Tibial nerve (tissue), 4 donors: ENCODE measurements at regions not wholly inside any gene's neighbourhood (a gene's known extent, or its start where the extent isn't known, plus 50 kb on each side); places are given as distances from the start of the nearest gene placed in this dataset.

Source experiments
- DNase-seq, 2 donors: peaks; one replicate each; pipeline ENCODE4 v3.0.0-alpha.2; 2019; ENCODE audit warnings: low spot score in 2 of 2
- H3K27ac ChIP-seq, 4 donors: fragments of 200-600 bp; sonication (generic) in 3 of 4; one replicate each; pipeline ENCODE4 v1.5.1; 2017 to 2019; ENCODE audit warnings: mild to moderate bottlenecking in 1 of 4
- H3K27me3 ChIP-seq, 2 donors: fragments of 200-600 bp; sonication (generic) in 1 of 2; one replicate each; pipeline versions ENCODE4 v1.5.1 to v1.6.0; 2017 to 2019
- H3K36me3 ChIP-seq, 3 donors: fragments of 200-600 bp; sonication (generic); one replicate each; pipeline ENCODE4 v1.5.1; 2018 to 2019
- H3K4me1 ChIP-seq, 4 donors: fragments of 200-600 bp; sonication (generic) in 3 of 4; one replicate each; pipeline ENCODE4 v1.5.1; 2017 to 2019
- H3K4me3 ChIP-seq, 4 donors: fragments of 200-600 bp; sonication (generic) in 3 of 4; one replicate each; pipeline ENCODE4 v1.5.1; 2017 to 2019; ENCODE audit warnings: mild to moderate bottlenecking in 1 of 4, moderate library complexity in 1 of 4
- H3K9me3 ChIP-seq, 4 donors: fragments of 200-600 bp; sonication (generic) in 3 of 4; one replicate each; pipeline ENCODE4 v1.5.1; 2017 to 2019
- CTCF ChIP-seq, 5 experiments: fragments of 200-600 bp in 3 of 5; fragments of 450-650 bp in 2 of 5; sonication (generic) in 3 of 5; IDR thresholded peaks; one replicate each; pipeline ENCODE4 v1.5.1; 2016 to 2019; ENCODE audit warnings: antibody characterized with exemption in 5 of 5, mild to moderate bottlenecking in 3 of 5, moderate library complexity in 2 of 5
- EP300 ChIP-seq, 2 donors: sonication (generic); formaldehyde crosslinking; IDR thresholded peaks; one replicate each; pipeline ENCODE4 v1.6.1; 2017; ENCODE audit warnings: antibody characterized with exemption in 2 of 2, mild to moderate bottlenecking in 1 of 2
- POLR2A ChIP-seq, 2 donors: fragments of 450-650 bp; IDR thresholded peaks; one replicate each; pipeline ENCODE4 v1.6.1; 2017; ENCODE audit warnings: antibody characterized with exemption in 2 of 2, mild to moderate bottlenecking in 2 of 2, moderate library complexity in 2 of 2
- WGBS, 2 donors: methylation state at CpG; one replicate each; pipeline ENCODE4 v1.1.5; 2018; 5-methylcytosine and 5-hydroxymethylcytosine counted together

GRCh38 chr3:157631478-157631877, 128.3 kb upstream of the VEPH1 start:
- 66 to 71% methylated on average over 8 of the region's 8 CpGs for WGBS, 2 donors
- no peak overlapping the region for H3K4me3 ChIP-seq
- no peaks in the 10 kb centered on the region for H3K27me3 ChIP-seq
- no peak for TF ChIP-seq EP300 (IDR thresholded peaks at IDR 0.05)
- TF ChIP-seq CTCF (IDR thresholded peaks at IDR 0.05), result no peak
- no peak for TF ChIP-seq POLR2A (IDR thresholded peaks at IDR 0.05)
- no peaks in the 10 kb centered on the region for H3K9me3 ChIP-seq
- no peaks in the 10 kb centered on the region for H3K36me3 ChIP-seq
- no peak overlapping the region for H3K27ac ChIP-seq
- no peaks in the 10 kb centered on the region for H3K4me1 ChIP-seq
- DNase-seq, result no peak

- TF ChIP-seq EP300 (IDR thresholded peaks at IDR 0.05), result no peak
- TF ChIP-seq POLR2A (IDR thresholded peaks at IDR 0.05), result no peak
- 74 to 88% methylated on average over 3 of the region's 3 CpGs for WGBS, 2 donors
- DNase-seq, result no peak
Measured at GRCh38 chr3:157626817-157627216, 123.6 kb upstream of the VEPH1 start.

GRCh38 chr3:157624801-157625200, 121.6 kb upstream of the VEPH1 start:
- H3K4me1 ChIP-seq, result no peaks in the 10 kb centered on the region
- no peak overlapping the region for H3K4me3 ChIP-seq
- H3K36me3 ChIP-seq, result no peaks in the 10 kb centered on the region
- TF ChIP-seq POLR2A (IDR thresholded peaks at IDR 0.05) (no peak), EP300 (IDR thresholded peaks at IDR 0.05) (no peak), CTCF (IDR thresholded peaks at IDR 0.05) (no peak)
- WGBS, 2 donors, result 82 to 85% methylated on average over 2 of the region's 2 CpGs
- no peaks in the 10 kb centered on the region for H3K9me3 ChIP-seq
- DNase-seq, result no peak
- no peaks in the 10 kb centered on the region for H3K27me3 ChIP-seq
- no peak overlapping the region for H3K27ac ChIP-seq

More at GRCh38 chr3:157626817-157627216, 123.6 kb upstream of the VEPH1 start:
- no peaks in the 10 kb centered on the region for H3K27me3 ChIP-seq
- no peaks in the 10 kb centered on the region for H3K36me3 ChIP-seq
- H3K4me1 ChIP-seq, result no peaks in the 10 kb centered on the region
- H3K4me3 ChIP-seq, result no peak overlapping the region
- no peak overlapping the region for H3K27ac ChIP-seq
- H3K9me3 ChIP-seq, result no peaks in the 10 kb centered on the region

- WGBS, 2 donors, result 74 to 76% methylated on average over 4 of the region's 4 CpGs
- no peak for TF ChIP-seq POLR2A (IDR thresholded peaks at IDR 0.05)
- no peak for TF ChIP-seq EP300 (IDR thresholded peaks at IDR 0.05)
- no peak for DNase-seq
- H3K36me3 ChIP-seq, result no peaks in the 10 kb centered on the region
- no peak overlapping the region for H3K27ac ChIP-seq
- peaks cover 0 to 18% (median 0%) of the 10 kb centered on the region in 4 donors for H3K4me1 ChIP-seq
- H3K4me3 ChIP-seq, result no peak overlapping the region
- no peaks in the 10 kb centered on the region for H3K27me3 ChIP-seq
- no peaks in the 10 kb centered on the region for H3K9me3 ChIP-seq
Measured at GRCh38 chr3:157618886-157619285, 115.7 kb upstream of the VEPH1 start.

- H3K4me3 ChIP-seq, result no peak overlapping the region
- no peak overlapping the region for H3K27ac ChIP-seq
- no peaks in the 10 kb centered on the region for H3K36me3 ChIP-seq
- 18 to 19% methylated on average over 6 of the region's 6 CpGs for WGBS, 2 donors
- H3K9me3 ChIP-seq, result no peaks in the 10 kb centered on the region
- H3K4me1 ChIP-seq, result peaks cover 0 to 18% (median 0%) of the 10 kb centered on the region in 4 donors
- TF ChIP-seq POLR2A (IDR thresholded peaks at IDR 0.05) (no peak), CTCF (IDR thresholded peaks at IDR 0.05) (peak; percentile 37 to 73 (median 58)), EP300 (IDR thresholded peaks at IDR 0.05) (no peak)
- no peak for DNase-seq
- no peaks in the 10 kb centered on the region for H3K27me3 ChIP-seq
Measured at GRCh38 chr3:157618075-157618760, 115.0 kb upstream of the VEPH1 start.

GRCh38 chr3:157614896-157615295, 111.7 kb upstream of the VEPH1 start:
- H3K4me1 ChIP-seq, result peaks cover 0 to 18% (median 0%) of the 10 kb centered on the region in 4 donors
- no peak for DNase-seq
- no peak for TF ChIP-seq CTCF (IDR thresholded peaks at IDR 0.05)
- TF ChIP-seq EP300 (IDR thresholded peaks at IDR 0.05), result no peak
- no peak for TF ChIP-seq POLR2A (IDR thresholded peaks at IDR 0.05)
- no peaks in the 10 kb centered on the region for H3K9me3 ChIP-seq
- H3K36me3 ChIP-seq, result no peaks in the 10 kb centered on the region
- H3K4me3 ChIP-seq, result no peak overlapping the region
- H3K27ac ChIP-seq, result no peak overlapping the region
- no peaks in the 10 kb centered on the region for H3K27me3 ChIP-seq
- WGBS, 2 donors, result 65 to 75% methylated on average over 2 of the region's 2 CpGs
